ENCODE measurements at regions not wholly inside any gene's neighbourhood (a gene's known extent, or its start where the extent isn't known, plus 50 kb on each side); places are given as distances from the start of the nearest gene placed in this dataset.

DNA sequence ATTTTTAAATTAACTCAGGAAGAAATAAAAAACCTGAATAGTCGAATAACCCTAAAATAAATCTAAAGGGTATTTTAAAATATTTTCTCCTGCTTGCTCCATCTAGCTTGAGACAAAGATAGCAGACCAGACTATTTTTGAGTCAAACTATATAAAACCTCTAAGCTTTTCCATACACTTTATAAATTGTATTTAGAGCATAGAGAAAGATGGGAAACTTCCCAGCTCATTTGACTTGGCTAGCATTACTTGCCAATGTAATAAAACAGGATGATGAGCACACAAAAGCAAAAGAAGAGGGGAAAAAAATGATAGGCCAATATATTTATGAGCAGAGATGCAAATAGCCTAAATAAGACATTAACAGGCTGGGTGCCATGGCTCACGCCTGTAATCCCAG lies 117.1 kb downstream of the ANAPC4 start (continued):
- no peak for TF ChIP-seq CTCF (IDR thresholded peaks at IDR 0.05 in 2 of 3, conservative IDR thresholded peaks at IDR 0.05 in 1 of 3; ENCODE audit: borderline replicate concordance in 1 of 3, insufficient read depth in 1 of 3, low read depth in 2 of 3, low read length in 2 of 3)
- TF ChIP-seq, protein P1, sequence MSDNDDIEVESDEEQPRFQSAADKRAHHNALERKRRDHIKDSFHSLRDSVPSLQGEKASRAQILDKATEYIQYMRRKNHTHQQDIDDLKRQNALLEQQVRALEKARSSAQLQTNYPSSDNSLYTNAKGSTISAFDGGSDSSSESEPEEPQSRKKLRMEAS (IDR thresholded peaks at IDR 0.05): no peak
- TF ChIP-seq ELF1 (IDR thresholded peaks at IDR 0.05; ENCODE audit: borderline replicate concordance, low read depth): no peak
- TF ChIP-seq POLR2A (IDR thresholded peaks at IDR 0.05; ENCODE audit: borderline replicate concordance, extremely low read depth, insufficient read depth, insufficient read length): no peak

GRCh38 chr4:25500626-25501316 lies 123.7 kb downstream of the ANAPC4 start:
- Histone ChIP-seq H3K4me1 (ENCODE audit: control insufficient read depth in 1 of 2, insufficient read depth in 2 of 2, low read length in 2 of 2) (no peaks in the 10 kb centered on the region), H3K9ac (ENCODE audit: low read length) (no peak overlapping the region), H2AFZ (ENCODE audit: low read depth, low read length, poor library complexity, severe bottlenecking) (no peak overlapping the region), H3K9me3 (ENCODE audit: control insufficient read depth in 1 of 2, insufficient read depth in 1 of 2, low read depth in 1 of 2, low read length in 2 of 2) (no peaks in the 10 kb centered on the region), H3K9me2 (ENCODE audit: insufficient read depth) (no peaks in the 10 kb centered on the region), H3K27ac (ENCODE audit: low read depth, low read length) (no peak overlapping the region), H3K4me2 (ENCODE audit: low read length) (no peak overlapping the region), H3K27me3 (ENCODE audit: insufficient read depth, low read length) (no peaks in the 10 kb centered on the region), H4K20me1 (ENCODE audit: insufficient read depth) (no peaks in the 10 kb centered on the region), H3K79me2 (ENCODE audit: insufficient read depth, low read length) (no peaks in the 10 kb centered on the region), H3K4me3 (replicated peaks in 1 of 2; ENCODE audit: low read depth in 1 of 2, low read length in 2 of 2) (no peak overlapping the region), H3K36me3 (ENCODE audit: control insufficient read depth in 1 of 2, insufficient read depth in 2 of 2, low read length in 2 of 2) (no peaks in the 10 kb centered on the region)
- no peak for ATAC-seq
- TF ChIP-seq SRF (IDR thresholded peaks at IDR 0.05; ENCODE audit: low read depth) (no peak), ELF1 (IDR thresholded peaks at IDR 0.05; ENCODE audit: borderline replicate concordance, low read depth) (no peak), RAD21 (IDR thresholded peaks at IDR 0.05; ENCODE audit: low read depth) (no peak), CBX3 (IDR thresholded peaks at IDR 0.05; ENCODE audit: low read depth) (no peak), EGR1 (IDR thresholded peaks at IDR 0.05; ENCODE audit: low read depth) (no peak), EZH2phosphoT487 (IDR thresholded peaks at IDR 0.05; ENCODE audit: borderline replicate concordance) (no peak), TCF7L2 (IDR thresholded peaks at IDR 0.05; ENCODE audit: borderline replicate concordance, extremely low read depth, insufficient read depth, insufficient read length) (no peak), JUND (IDR thresholded peaks at IDR 0.05) (no peak)
- TF ChIP-seq, protein P1 (IDR thresholded peaks at IDR 0.05): no peak
- TF ChIP-seq, protein P2, sequence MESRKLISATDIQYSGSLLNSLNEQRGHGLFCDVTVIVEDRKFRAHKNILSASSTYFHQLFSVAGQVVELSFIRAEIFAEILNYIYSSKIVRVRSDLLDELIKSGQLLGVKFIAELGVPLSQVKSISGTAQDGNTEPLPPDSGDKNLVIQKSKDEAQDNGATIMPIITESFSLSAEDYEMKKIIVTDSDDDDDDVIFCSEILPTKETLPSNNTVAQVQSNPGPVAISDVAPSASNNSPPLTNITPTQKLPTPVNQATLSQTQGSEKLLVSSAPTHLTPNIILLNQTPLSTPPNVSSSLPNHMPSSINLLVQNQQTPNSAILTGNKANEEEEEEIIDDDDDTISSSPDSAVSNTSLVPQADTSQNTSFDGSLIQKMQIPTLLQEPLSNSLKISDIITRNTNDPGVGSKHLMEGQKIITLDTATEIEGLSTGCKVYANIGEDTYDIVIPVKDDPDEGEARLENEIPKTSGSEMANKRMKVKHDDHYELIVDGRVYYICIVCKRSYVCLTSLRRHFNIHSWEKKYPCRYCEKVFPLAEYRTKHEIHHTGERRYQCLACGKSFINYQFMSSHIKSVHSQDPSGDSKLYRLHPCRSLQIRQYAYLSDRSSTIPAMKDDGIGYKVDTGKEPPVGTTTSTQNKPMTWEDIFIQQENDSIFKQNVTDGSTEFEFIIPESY (IDR thresholded peaks at IDR 0.05; ENCODE audit: extremely low read depth, insufficient replicate concordance, low read length): no peak
- ChIA-PET RAD21 (ENCODE audit: low non-redundant PET in 1 of 2, low total read pairs in 2 of 2, uncharacterized antibody in 2 of 2, unreplicated experiment in 2 of 2) (no interaction called here), CTCF (no interaction called here), POLR2A (no interaction called here)
- intact Hi-C loops (cut with micrococcal nuclease): no loop called here
- no TSS peak for BruUV-seq (replicated peaks)
- DNase-seq (ENCODE audit: low read depth, low spot score): no peak
